GM13976 (cell line): ENCODE measurements at regions not wholly inside any gene's neighbourhood (a gene's known extent, or its start where the extent isn't known, plus 50 kb on each side); places are given as distances from the start of the nearest gene placed in this dataset.

Experiments used
- DNase-seq: peaks from one replicate; pipeline ENCODE4 v3.0.0; 2012; ENCODE audit warnings: low spot score
- in situ Hi-C: fragments of 300-500 bp; cut with MboI; formaldehyde crosslinking; loops from one replicate; pipeline ENCODE4 v1.12.0; 2022; ENCODE audit warnings: low sequenced_read_pairs, mixed read lengths, inconsistent platforms; ENCODE audit not compliant: unreplicated experiment
- TF ChIP-seq, protein P1 (sequence below): IDR thresholded peaks from 2 replicates; pipeline ENCODE4 v1.5.1; 2012; ENCODE audit warnings: borderline replicate concordance, mild to moderate bottlenecking; ENCODE audit not compliant: insufficient read depth; ENCODE audit errors: extremely low read depth, missing control alignments, control extremely low read depth

DNA sequence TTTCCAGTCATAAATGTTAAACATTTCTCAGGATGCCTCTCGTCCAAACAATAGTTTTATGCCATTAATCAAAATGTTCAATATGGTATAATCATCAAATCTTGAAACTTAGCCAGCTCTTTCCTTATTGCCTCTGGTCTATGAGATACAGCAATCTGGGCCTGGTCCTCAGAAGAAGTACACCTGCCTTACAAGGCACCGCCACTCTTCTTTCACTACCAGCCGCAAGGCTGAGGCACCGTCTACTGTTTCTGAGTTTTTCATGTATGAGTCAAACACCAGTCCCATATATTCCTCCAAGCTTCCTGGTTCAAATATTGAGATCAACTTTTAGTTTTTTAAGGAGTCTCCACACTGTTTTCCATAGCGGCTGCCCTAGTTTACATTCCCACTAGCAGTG lies 600.6 kb upstream of the FAT3 start:
- TF ChIP-seq, protein P1, sequence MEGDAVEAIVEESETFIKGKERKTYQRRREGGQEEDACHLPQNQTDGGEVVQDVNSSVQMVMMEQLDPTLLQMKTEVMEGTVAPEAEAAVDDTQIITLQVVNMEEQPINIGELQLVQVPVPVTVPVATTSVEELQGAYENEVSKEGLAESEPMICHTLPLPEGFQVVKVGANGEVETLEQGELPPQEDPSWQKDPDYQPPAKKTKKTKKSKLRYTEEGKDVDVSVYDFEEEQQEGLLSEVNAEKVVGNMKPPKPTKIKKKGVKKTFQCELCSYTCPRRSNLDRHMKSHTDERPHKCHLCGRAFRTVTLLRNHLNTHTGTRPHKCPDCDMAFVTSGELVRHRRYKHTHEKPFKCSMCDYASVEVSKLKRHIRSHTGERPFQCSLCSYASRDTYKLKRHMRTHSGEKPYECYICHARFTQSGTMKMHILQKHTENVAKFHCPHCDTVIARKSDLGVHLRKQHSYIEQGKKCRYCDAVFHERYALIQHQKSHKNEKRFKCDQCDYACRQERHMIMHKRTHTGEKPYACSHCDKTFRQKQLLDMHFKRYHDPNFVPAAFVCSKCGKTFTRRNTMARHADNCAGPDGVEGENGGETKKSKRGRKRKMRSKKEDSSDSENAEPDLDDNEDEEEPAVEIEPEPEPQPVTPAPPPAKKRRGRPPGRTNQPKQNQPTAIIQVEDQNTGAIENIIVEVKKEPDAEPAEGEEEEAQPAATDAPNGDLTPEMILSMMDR: no peak
- in situ Hi-C loops: no loop called here
- DNase-seq: no peak

DNA sequence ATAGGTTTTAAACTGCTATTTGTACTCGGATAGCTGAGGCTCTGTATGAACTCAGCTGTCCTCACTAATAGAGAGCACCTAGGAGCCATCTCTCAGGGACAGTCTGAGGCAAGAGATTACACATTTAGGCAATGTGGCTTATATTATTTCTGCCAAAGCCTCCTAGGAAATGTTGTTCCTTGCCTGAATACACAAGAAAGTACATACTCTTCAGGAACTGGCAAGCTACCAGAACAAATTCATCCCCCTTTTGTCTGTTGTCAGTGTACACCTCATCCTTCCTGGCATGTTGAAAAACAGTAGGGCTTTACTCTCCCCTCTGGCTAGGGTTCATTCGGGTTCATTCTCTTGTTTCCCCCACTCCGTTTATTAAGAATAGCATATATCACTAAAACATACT lies 615.9 kb upstream of the FAT3 start:
- DNase-seq: no peak
- TF ChIP-seq, protein P1: no peak
- in situ Hi-C loops: no loop called here

DNA sequence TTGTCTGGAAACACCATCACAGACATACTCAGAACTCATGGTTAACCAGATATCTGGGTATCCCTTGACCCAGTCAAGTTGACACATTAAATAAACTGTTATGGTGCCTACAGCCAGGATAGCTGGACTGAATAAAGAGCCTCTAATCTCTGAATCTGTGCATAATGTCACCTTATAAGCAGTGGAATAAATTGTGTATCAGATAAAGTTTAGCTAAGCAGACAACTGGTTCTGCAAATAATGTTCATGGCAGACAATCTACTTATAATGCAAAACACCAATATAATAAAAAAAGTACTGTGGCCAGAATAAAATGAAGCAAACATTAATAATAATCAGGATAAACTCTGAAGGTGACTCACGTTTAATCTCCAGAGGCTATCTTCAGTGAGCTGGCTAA lies 628.5 kb upstream of the FAT3 start:
- no peak for DNase-seq
- TF ChIP-seq, protein P1: no peak
- in situ Hi-C loops: no loop called here

DNA sequence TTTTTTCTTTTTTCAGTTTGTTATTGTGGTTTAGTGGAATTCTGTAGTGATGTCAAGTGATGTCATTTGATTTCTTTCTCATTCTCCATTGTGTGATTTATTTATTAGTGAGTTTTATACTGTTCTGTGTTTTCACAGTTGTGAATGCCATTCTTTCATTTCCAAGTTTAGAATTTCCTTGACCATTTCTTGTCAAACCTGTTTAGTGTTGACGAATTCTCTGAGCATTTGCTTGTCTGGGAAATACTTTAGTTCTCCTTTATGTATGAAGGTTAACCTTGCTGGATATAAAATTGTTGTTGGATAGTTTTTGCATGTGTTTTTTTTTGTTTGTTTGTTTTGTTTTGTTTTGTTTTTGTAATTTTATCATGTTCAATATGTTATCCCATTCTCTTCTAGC lies 633.6 kb upstream of the FAT3 start:
- DNase-seq: no peak
- TF ChIP-seq, protein P1: no peak

DNA sequence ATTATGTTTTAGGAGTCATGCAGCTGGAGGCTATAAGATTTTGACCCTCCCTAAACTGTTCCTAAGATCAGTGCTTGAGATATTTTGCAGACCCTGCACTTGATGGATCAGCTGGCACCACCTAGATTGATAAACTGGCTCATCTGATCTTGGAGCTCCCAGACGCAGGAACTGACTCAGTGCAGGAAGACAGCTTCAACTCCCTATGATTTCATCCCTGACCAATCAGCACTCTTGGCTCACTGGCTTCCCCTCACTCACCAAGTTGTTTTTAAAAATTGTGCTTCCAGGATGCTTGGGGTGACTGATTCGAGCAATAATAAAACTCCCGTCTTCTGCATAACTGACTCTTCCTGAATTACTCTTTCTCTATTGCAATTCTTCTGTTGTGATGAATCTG lies 637.5 kb upstream of the FAT3 start:
- DNase-seq: no peak
- in situ Hi-C loops: no loop called here
- TF ChIP-seq, protein P1: no peak

More for the DNA sequence above, 633.6 kb upstream of the FAT3 start:
- in situ Hi-C loops: no loop called here

DNA sequence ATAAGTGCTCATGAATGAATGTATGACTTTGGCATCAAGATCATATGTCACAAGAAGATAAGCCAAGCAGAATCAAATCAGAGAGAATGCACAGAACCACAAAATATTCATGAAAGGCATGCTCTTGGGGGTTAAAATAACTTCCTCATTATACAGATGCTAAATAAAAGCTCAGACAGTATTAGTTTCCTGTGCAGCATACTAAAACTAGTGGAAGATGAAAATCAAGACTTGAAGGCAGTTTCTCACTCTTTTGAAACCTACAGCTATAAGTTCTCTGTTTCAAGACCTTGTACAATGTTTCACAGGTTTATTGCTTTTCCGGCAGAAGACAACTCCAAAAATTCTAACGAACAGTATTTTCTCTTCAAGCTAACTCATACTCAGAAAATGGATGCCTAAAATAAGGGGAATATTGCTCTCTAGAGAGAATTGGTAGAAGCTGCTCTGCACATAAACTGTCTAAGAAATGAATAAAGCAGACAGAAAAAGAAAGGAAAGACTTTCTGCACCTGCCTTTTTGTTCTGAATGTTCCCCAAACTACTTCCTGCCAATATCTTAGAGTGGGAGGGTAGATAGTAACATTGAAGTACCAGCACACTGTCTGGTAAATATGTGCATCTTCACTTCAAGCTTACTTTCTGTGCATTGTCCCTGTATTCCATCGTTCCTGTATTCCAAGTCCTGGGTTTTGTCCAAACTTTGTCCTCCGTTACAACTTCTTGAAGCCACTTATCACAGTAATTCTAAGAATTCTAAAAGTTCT lies 639.4 kb upstream of the FAT3 start:
- no peak for DNase-seq
- in situ Hi-C loops: no loop called here
- TF ChIP-seq, protein P1: no peak
